Epithelial cell of proximal tubule (primary cell): ENCODE measurements at regions not wholly inside any gene's neighbourhood (a gene's known extent, or its start where the extent isn't known, plus 50 kb on each side); places are given as distances from the start of the nearest gene placed in this dataset.

Experiments used
- DNase-seq: peaks from one replicate; pipeline ENCODE4 v3.0.0-alpha.2; 2011; ENCODE audit warnings: low read depth
- H3K4me3 ChIP-seq: 2 replicates; pipeline ENCODE4 v1.5.1; 2011; ENCODE audit warnings: low read depth, mild to moderate bottlenecking, low read length
- CTCF ChIP-seq: conservative IDR thresholded peaks from 2 replicates; pipeline ENCODE4 v1.5.1; 2012; ENCODE audit warnings: low read depth, mild to moderate bottlenecking, low read length

- no peak for TF ChIP-seq CTCF
- no peak overlapping the region for H3K4me3 ChIP-seq
- no peak for DNase-seq
Measured at GRCh38 chr5:54676481-54677340, 159.2 kb downstream of the SNX18 start.

- H3K4me3 ChIP-seq, result no peak overlapping the region
- TF ChIP-seq CTCF, result no peak
- no peak for DNase-seq
Measured at GRCh38 chr5:54673523-54674225, 156.1 kb downstream of the SNX18 start.

- no peak overlapping the region for H3K4me3 ChIP-seq
- no peak for DNase-seq
- TF ChIP-seq CTCF, result no peak
Measured at GRCh38 chr5:54672871-54673270, 155.3 kb downstream of the SNX18 start.

- no peak for DNase-seq
- H3K4me3 ChIP-seq, result no peak overlapping the region
- TF ChIP-seq CTCF, result no peak
Measured at GRCh38 chr5:54671681-54672080, 154.1 kb downstream of the SNX18 start.

GRCh38 chr5:54671111-54671531 lies 153.6 kb downstream of the SNX18 start:
- H3K4me3 ChIP-seq, result no peak overlapping the region
- TF ChIP-seq CTCF, result no peak
- DNase-seq, result no peak

GRCh38 chr5:54670281-54670680 lies 152.7 kb downstream of the SNX18 start:
- H3K4me3 ChIP-seq, result no peak overlapping the region
- DNase-seq, result no peak
- no peak for TF ChIP-seq CTCF
